ENCODE measurements at regions not wholly inside any gene's neighbourhood (a gene's known extent, or its start where the extent isn't known, plus 50 kb on each side); places are given as distances from the start of the nearest gene placed in this dataset.

DNA sequence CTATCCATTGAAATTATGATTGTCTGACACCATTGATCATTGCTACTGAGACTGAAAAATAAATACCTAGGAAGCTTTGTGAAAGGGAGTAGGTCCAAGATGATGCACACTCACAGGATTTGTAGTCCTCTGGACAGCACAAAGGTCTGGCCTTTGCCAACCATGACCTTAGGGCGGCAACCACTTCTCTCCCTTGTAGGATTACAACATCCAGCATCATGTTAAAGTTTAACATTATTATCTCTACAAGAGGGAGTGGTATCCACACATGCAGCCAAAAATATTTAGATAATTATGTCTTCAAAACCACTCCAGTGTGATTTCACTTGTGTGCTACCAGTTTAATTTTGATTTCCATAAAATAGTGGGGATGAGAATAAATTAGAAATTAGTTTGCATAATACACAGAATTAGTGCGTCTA, 51.1 kb upstream of the NHSL1 start:
- Histone ChIP-seq H3K4me1 (peaks cover 24% of the 10 kb centered on the region), H3K9me3 (no peaks in the 10 kb centered on the region), H3K27me3 (no peaks in the 10 kb centered on the region), H3K36me3 (no peaks in the 10 kb centered on the region), H3K4me3 (no peak overlapping the region), H3K27ac (no peak overlapping the region)
- no peak for TF ChIP-seq POLR2A (IDR thresholded peaks at IDR 0.05)
- TF ChIP-seq, protein P1, sequence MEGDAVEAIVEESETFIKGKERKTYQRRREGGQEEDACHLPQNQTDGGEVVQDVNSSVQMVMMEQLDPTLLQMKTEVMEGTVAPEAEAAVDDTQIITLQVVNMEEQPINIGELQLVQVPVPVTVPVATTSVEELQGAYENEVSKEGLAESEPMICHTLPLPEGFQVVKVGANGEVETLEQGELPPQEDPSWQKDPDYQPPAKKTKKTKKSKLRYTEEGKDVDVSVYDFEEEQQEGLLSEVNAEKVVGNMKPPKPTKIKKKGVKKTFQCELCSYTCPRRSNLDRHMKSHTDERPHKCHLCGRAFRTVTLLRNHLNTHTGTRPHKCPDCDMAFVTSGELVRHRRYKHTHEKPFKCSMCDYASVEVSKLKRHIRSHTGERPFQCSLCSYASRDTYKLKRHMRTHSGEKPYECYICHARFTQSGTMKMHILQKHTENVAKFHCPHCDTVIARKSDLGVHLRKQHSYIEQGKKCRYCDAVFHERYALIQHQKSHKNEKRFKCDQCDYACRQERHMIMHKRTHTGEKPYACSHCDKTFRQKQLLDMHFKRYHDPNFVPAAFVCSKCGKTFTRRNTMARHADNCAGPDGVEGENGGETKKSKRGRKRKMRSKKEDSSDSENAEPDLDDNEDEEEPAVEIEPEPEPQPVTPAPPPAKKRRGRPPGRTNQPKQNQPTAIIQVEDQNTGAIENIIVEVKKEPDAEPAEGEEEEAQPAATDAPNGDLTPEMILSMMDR (IDR thresholded peaks at IDR 0.05) = no peak
- no peak for TF ChIP-seq EP300 (IDR thresholded peaks at IDR 0.05)
- TF ChIP-seq POLR2AphosphoS5 (IDR thresholded peaks at IDR 0.05) = no peak
- DNase-seq (ENCODE audit: low spot score in 2 of 2) = no peak
- WGBS = 39% methylated on average over 2 of the region's 2 CpGs

DNA sequence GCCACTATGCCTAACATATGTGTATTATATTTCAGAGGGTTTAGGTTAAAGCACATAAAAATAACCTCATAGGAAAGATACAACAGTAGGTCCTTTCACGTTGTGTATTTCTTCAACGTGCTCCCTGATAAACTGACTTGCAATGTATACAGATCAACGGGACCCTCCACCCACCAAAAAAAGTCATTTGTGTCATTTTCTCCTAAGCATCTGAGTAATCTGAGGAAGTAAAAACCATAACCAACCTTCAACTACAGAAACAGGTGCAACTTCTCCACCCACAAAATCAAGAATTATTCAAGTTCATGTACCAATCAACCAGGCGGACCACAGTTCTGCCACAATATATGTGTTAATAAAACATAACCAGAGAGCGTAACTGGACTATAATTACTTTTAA, 54.9 kb upstream of the NHSL1 start:
- DNase-seq (ENCODE audit: low spot score in 2 of 2) = no peak
- no peaks in the 10 kb centered on the region for H3K9me3 ChIP-seq
- 93% methylated on average over 5 of the region's 5 CpGs for WGBS
- H3K4me3 ChIP-seq = no peak overlapping the region
- TF ChIP-seq POLR2A (IDR thresholded peaks at IDR 0.05) (no peak), EP300 (IDR thresholded peaks at IDR 0.05) (no peak), POLR2AphosphoS5 (IDR thresholded peaks at IDR 0.05) (no peak)
- TF ChIP-seq, protein P1 (IDR thresholded peaks at IDR 0.05) = no peak
- no peak overlapping the region for H3K27ac ChIP-seq
- no peaks in the 10 kb centered on the region for H3K36me3 ChIP-seq
- H3K27me3 ChIP-seq = no peaks in the 10 kb centered on the region
- peaks cover 24% of the 10 kb centered on the region for H3K4me1 ChIP-seq

DNA sequence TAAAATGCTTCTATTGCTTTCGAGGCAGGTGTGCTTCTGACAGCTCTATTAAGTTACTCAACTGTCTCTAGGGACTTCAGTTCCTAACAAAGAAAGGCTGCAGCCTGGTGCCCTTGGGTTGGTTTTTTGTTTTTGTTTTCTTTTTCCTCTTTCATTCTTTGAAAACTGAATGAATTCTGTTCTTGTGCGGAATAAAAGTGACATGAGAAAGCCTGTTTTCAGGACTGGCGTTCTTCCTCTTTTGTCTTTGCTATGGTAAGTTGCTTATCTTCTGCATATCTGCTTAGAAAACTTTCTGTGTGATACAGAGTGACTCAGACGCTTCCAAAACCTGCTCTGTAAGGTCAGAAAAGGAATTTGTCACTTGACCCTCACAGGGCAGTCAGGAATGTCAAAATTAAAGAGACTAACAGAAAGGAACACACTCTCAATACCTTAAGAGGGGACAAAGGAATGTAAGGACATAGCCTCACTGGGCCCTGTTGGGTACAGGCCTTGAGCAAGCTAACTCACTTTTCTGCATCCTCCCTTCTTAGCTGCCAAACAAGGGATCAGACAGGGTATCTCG, 56.2 kb upstream of the NHSL1 start:
- Histone ChIP-seq H3K4me1 (peaks cover 16% of the 10 kb centered on the region), H3K27ac (no peak overlapping the region), H3K27me3 (no peaks in the 10 kb centered on the region), H3K9me3 (no peaks in the 10 kb centered on the region), H3K36me3 (no peaks in the 10 kb centered on the region), H3K4me3 (no peak overlapping the region)
- TF ChIP-seq, protein P1 (IDR thresholded peaks at IDR 0.05) = no peak
- no peak for TF ChIP-seq EP300 (IDR thresholded peaks at IDR 0.05)
- DNase-seq (ENCODE audit: low spot score in 2 of 2) = no peak
- WGBS = 49% methylated on average over 5 of the region's 5 CpGs

DNA sequence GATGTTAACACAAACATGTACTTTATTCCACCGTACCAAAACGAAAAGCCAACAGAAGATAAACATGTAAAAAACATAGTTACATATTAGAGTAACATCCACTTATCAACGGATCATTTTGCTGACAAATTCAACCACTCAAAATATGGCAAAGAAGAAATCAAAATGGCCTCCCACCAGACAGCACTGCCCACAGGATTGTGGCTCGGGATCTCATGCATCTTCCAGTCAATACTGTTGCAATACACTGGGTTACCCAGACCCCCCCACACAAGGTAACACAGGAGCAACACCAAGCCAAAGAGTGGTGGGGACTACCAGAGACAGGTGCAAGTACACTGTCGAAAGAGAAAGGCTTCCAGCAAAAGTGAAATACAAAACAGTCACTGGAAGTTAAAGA, 57.9 kb upstream of the NHSL1 start:
- Histone ChIP-seq H3K27ac (no peak overlapping the region), H3K4me1 (peaks cover 11% of the 10 kb centered on the region), H3K9me3 (no peaks in the 10 kb centered on the region), H3K27me3 (no peaks in the 10 kb centered on the region), H3K36me3 (no peaks in the 10 kb centered on the region), H3K4me3 (no peak overlapping the region)
- DNase-seq (ENCODE audit: low spot score in 2 of 2) = no peak
- WGBS = 86% methylated on average over 5 of the region's 5 CpGs
- TF ChIP-seq EP300 (IDR thresholded peaks at IDR 0.05) (no peak), POLR2A (IDR thresholded peaks at IDR 0.05) (no peak), POLR2AphosphoS5 (IDR thresholded peaks at IDR 0.05) (no peak)
- TF ChIP-seq, protein P1 (IDR thresholded peaks at IDR 0.05) = no peak

DNA sequence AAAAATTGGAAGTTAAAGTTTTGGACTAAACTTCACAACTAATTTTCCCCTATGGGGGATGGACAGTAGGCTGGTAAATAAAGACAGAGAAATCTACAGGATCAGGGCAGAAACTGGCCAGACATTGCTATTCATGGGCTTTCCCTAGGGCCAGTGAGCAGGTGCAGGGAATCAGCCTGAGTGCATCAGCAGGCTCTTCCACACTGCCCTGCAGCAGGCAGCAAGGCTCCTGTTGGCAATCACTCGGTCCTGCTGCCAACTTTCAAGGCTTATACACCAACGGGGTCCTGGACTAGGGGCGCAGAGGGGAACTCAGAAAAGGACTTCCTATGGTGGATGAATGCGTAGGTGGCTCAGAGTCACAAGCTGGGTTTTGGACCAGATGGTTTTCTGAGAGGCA, 59.8 kb upstream of the NHSL1 start:
- WGBS = 85% methylated on average over 4 of the region's 4 CpGs
- Histone ChIP-seq H3K9me3 (no peaks in the 10 kb centered on the region), H3K27me3 (no peaks in the 10 kb centered on the region), H3K27ac (no peak overlapping the region), H3K4me1 (peaks cover 11% of the 10 kb centered on the region), H3K36me3 (no peaks in the 10 kb centered on the region), H3K4me3 (no peak overlapping the region)
- no peak for DNase-seq (ENCODE audit: low spot score in 2 of 2)
- no peak for TF ChIP-seq EP300 (IDR thresholded peaks at IDR 0.05)
- TF ChIP-seq, protein P1 (IDR thresholded peaks at IDR 0.05) = no peak
- no peak for TF ChIP-seq POLR2AphosphoS5 (IDR thresholded peaks at IDR 0.05)
- no peak for TF ChIP-seq POLR2A (IDR thresholded peaks at IDR 0.05)

All from suprapubic skin (tissue), 4 donors.